C4-2B (cell line): ENCODE measurements at regions not wholly inside any gene's neighbourhood (a gene's known extent, or its start where the extent isn't known, plus 50 kb on each side); places are given as distances from the start of the nearest gene placed in this dataset.

Source experiments
- ZFX ChIP-seq: fragments of 450-650 bp; IDR thresholded peaks from 2 replicates; pipeline ENCODE4 v1.6.1; 2017
- TF ChIP-seq, protein P1 (sequence below): fragments of 450-650 bp; conservative IDR thresholded peaks from 2 replicates; pipeline ENCODE4 v1.5.1; 2017; ENCODE audit warnings: mild to moderate bottlenecking

DNA sequence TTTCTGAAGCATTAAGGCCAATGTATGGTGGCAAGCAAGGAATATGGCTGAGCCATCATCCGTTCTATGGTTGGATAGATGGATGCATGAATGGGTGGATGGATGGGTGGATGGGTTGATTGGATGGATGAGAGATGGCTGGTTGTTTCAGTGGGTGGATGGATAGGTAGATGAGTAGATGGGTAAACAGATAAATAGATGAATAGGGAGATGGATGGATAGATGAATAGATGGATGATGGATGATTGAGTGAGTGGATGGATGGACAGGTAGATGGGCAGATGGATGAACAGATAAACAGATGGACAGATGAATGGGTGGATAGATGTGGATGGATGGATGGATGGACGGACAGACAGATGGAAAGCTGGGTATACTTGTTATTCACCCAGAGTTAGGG lies 92.6 kb upstream of the ZNF618 start:
- TF ChIP-seq, protein P1, sequence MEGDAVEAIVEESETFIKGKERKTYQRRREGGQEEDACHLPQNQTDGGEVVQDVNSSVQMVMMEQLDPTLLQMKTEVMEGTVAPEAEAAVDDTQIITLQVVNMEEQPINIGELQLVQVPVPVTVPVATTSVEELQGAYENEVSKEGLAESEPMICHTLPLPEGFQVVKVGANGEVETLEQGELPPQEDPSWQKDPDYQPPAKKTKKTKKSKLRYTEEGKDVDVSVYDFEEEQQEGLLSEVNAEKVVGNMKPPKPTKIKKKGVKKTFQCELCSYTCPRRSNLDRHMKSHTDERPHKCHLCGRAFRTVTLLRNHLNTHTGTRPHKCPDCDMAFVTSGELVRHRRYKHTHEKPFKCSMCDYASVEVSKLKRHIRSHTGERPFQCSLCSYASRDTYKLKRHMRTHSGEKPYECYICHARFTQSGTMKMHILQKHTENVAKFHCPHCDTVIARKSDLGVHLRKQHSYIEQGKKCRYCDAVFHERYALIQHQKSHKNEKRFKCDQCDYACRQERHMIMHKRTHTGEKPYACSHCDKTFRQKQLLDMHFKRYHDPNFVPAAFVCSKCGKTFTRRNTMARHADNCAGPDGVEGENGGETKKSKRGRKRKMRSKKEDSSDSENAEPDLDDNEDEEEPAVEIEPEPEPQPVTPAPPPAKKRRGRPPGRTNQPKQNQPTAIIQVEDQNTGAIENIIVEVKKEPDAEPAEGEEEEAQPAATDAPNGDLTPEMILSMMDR, result no peak
- TF ChIP-seq ZFX, result no peak
